K562 (cell line): ENCODE measurements at regions not wholly inside any gene's neighbourhood (a gene's known extent, or its start where the extent isn't known, plus 50 kb on each side); places are given as distances from the start of the nearest gene placed in this dataset.

ENCODE experiments used
- ATAC-seq: fragments of 200-7000 bp; cut with Tn5 transposase; 3 replicates; pipeline ENCODE4 v1.9.1; 2020; ENCODE audit warnings: moderate library complexity
- BruUV-seq: library from RNA; stranded (reverse); fragments of 400-500 nt; replicated peaks from 2 replicates; lab custom pipeline; 2021; lab: Mats Ljungman, UMichigan
- CTCF ChIA-PET: fragments of 300-600 bp; formaldehyde crosslinking; extraction: SDS; loops from one replicate; lab custom pipeline; 2021; ENCODE audit warnings: low intra/inter-chr PET ratio; lab: Yijun Ruan, JAX
- POLR2A ChIA-PET: fragments of 300-600, 350-650 bp; sonication (Branson Sonifier 250); formaldehyde crosslinking; extraction: SDS; loops from one replicate; lab custom pipeline; 2021; ENCODE audit warnings: antibody characterized with exemption, inconsistent platforms; lab: Yijun Ruan, JAX
- DNase-seq, 4 experiments: peaks; one replicate each; pipeline versions ENCODE4 v3.0.0 to v3.0.0-alpha.2; 2011 to 2018; ENCODE audit warnings: low spot score in 3 of 4, mixed read lengths in 3 of 4; ENCODE audit errors: extremely low read depth in 1 of 4
- FAIRE-seq: peaks from 2 replicates; lab custom pipeline; 2011; peaks lifted over from hg19 to GRCh38; lab: Jason Lieb, UNC
- H2AFZ ChIP-seq: 2 replicates; pipeline ENCODE4 v1.6.0; 2011; ENCODE audit warnings: low read depth, low read length, control low read depth, inconsistent platforms
- H3K27ac ChIP-seq: fragments of 200-600 bp; 3 replicates; pipeline ENCODE4 v1.8.0; 2011; ENCODE audit warnings: low read depth, mild to moderate bottlenecking, control low read depth, inconsistent platforms, low read length, moderate library complexity, mixed read lengths; ENCODE audit errors: extremely low read depth
- H3K27me3 ChIP-seq, 2 experiments: fragments of 300-600 bp in 1 of 2; 2 replicates in 1 of 2; 3 replicates in 1 of 2; pipeline versions ENCODE4 v1.6.0 to v1.8.0; 2011; ENCODE audit warnings: inconsistent platforms in 2 of 2, low read length in 2 of 2, mild to moderate bottlenecking in 1 of 2, mixed read lengths in 1 of 2, moderate library complexity in 1 of 2; ENCODE audit not compliant: control insufficient read depth in 2 of 2, insufficient read depth in 2 of 2
- H3K36me3 ChIP-seq: fragments of 300-600 bp; 3 replicates; pipeline ENCODE4 v1.8.0; 2011; ENCODE audit warnings: mild to moderate bottlenecking, low read length, inconsistent platforms; ENCODE audit not compliant: control insufficient read depth, insufficient read depth
- H3K4me1 ChIP-seq, 2 experiments: fragments of 200-600 bp in 1 of 2; replicated peaks in 1 of 2; 2 replicates in 1 of 2; 3 replicates in 1 of 2; pipeline versions ENCODE4 v1.5.1 to v1.8.0; 2011; ENCODE audit warnings: inconsistent platforms in 2 of 2, low read length in 2 of 2, mild to moderate bottlenecking in 1 of 2, mixed read lengths in 1 of 2, moderate library complexity in 1 of 2; ENCODE audit not compliant: control insufficient read depth in 2 of 2, insufficient read depth in 2 of 2
- H3K4me2 ChIP-seq: 2 replicates; pipeline ENCODE4 v1.6.1; 2011; ENCODE audit warnings: low read length, control low read depth, inconsistent platforms, mixed read lengths; ENCODE audit not compliant: insufficient read depth
- H3K4me3 ChIP-seq: fragments of 200-600 bp; sonication (generic), shearing (Covaris generic); 2 replicates; pipeline ENCODE4 v1.5.1; 2016; ENCODE audit warnings: control low read depth, inconsistent platforms
- H3K79me2 ChIP-seq: fragments of 200-600 bp; 3 replicates; pipeline ENCODE4 v1.8.0; 2011; ENCODE audit warnings: low read length, inconsistent platforms; ENCODE audit not compliant: control insufficient read depth, insufficient read depth
- H3K9ac ChIP-seq, 2 experiments: 2 replicates each; pipeline versions ENCODE4 v1.6.0 to v1.6.1; 2011; ENCODE audit warnings: low read depth in 2 of 2, low read length in 2 of 2, control low read depth in 1 of 2, inconsistent platforms in 1 of 2, mild to moderate bottlenecking in 1 of 2, mixed read lengths in 1 of 2; ENCODE audit not compliant: insufficient read depth in 1 of 2
- H3K9me1 ChIP-seq: one replicate; pipeline ENCODE4 v1.6.0; 2011; ENCODE audit warnings: inconsistent platforms, mild to moderate bottlenecking, low read length, moderate library complexity; ENCODE audit not compliant: control insufficient read depth, insufficient read depth
- H3K9me3 ChIP-seq: replicated peaks from 2 replicates; pipeline ENCODE4 v1.5.1; 2011; ENCODE audit warnings: low read depth, low read length, inconsistent platforms; ENCODE audit not compliant: control insufficient read depth, insufficient read depth
- H4K20me1 ChIP-seq: replicated peaks from 2 replicates; pipeline ENCODE4 v1.6.1; 2011; ENCODE audit warnings: low read length, inconsistent platforms, mixed read lengths; ENCODE audit not compliant: control insufficient read depth, insufficient read depth
- CAMTA2 ChIP-seq: fragments of 250-450 bp; sonication (Bioruptor Pico); conservative IDR thresholded peaks from 2 replicates; pipeline ENCODE4 v1.5.1; 2022
- CREB5 ChIP-seq: fragments of 250-450 bp; sonication (Bioruptor Pico); IDR thresholded peaks from 2 replicates; pipeline ENCODE4 v1.5.0; 2020; ENCODE audit warnings: mild to moderate bottlenecking
- HIVEP1 ChIP-seq: fragments of 250-450 bp; sonication (Bioruptor Pico); IDR thresholded peaks from 2 replicates; pipeline ENCODE4 v1.4.0; 2020; ENCODE audit warnings: mild to moderate bottlenecking
- MAX ChIP-seq: sonication (generic); formaldehyde crosslinking; IDR thresholded peaks from 2 replicates; pipeline ENCODE4 v1.9.0; 2022; ENCODE audit warnings: mild to moderate bottlenecking, missing genetic modification reagents
- MCM3 ChIP-seq: fragments of 450-650 bp; IDR thresholded peaks from 2 replicates; pipeline ENCODE4 v1.6.1; 2016
- NCOA2 ChIP-seq, 2 experiments: fragments of 450-650 bp; IDR thresholded peaks; 2 replicates each; pipeline ENCODE4 v1.6.1; 2018; ENCODE audit warnings: mild to moderate bottlenecking in 2 of 2, moderate library complexity in 1 of 2; ENCODE audit not compliant: partially characterized antibody in 2 of 2
- STAT6 ChIP-seq: sonication (generic); formaldehyde crosslinking; IDR thresholded peaks from 2 replicates; pipeline ENCODE4 v1.8.1; 2023; ENCODE audit warnings: mild to moderate bottlenecking, missing genetic modification reagents
- U2AF2 ChIP-seq: fragments of 200-400 bp; formaldehyde crosslinking; optimal IDR thresholded peaks from 2 replicates; pipeline ENCODE3; 2017; ENCODE audit warnings: low read depth, mild to moderate bottlenecking, low read length
- YY1 ChIP-seq, 3 experiments: IDR thresholded peaks; 2 replicates each; pipeline ENCODE4 v1.6.1; 2011; ENCODE audit warnings: low read length in 2 of 3, mild to moderate bottlenecking in 2 of 3, moderate library complexity in 2 of 3, borderline replicate concordance in 1 of 3, control low read depth in 1 of 3, low read depth in 1 of 3; ENCODE audit not compliant: insufficient read depth in 3 of 3, insufficient replicate concordance in 2 of 3, control insufficient read depth in 1 of 3, insufficient read length in 1 of 3; ENCODE audit errors: extremely low read depth in 1 of 3
- ZNF3 ChIP-seq: fragments of 250-450 bp; sonication (Bioruptor Pico); IDR thresholded peaks from 2 replicates; pipeline ENCODE4 v1.5.0; 2021; ENCODE audit warnings: mild to moderate bottlenecking, moderate library complexity
- ZNF586 ChIP-seq: fragments of 450-650 bp; formaldehyde crosslinking; conservative IDR thresholded peaks from 2 replicates; pipeline ENCODE4 v1.4.0; 2020; ENCODE audit warnings: mild to moderate bottlenecking, moderate library complexity
- WGBS: fragments of 100-300 bp; shearing (Covaris generic); methylation state at CpG from one replicate; pipeline ENCODE4 v1.1.6; 2016; ENCODE audit warnings: low coverage, mixed read lengths; ENCODE audit not compliant: insufficient coverage; ENCODE audit errors: missing lambda C conversion rate; 5-methylcytosine and 5-hydroxymethylcytosine counted together
- in situ Hi-C: fragments of 300-500 bp; cut with MboI; formaldehyde crosslinking; loops from 4 replicates; pipeline ENCODE4 v1.15.0; 2018; ENCODE audit warnings: inconsistent platforms, mixed read lengths
- intact Hi-C: fragments of 100-400 bp; cut with micrococcal nuclease; formaldehyde crosslinking; loops from 2 replicates; pipeline ENCODE4 v1.14.2; 2022

- BruUV-seq: no TSS peak
- in situ Hi-C loops: no loop called here
- Histone ChIP-seq H3K9me1 (no peaks in the 10 kb centered on the region), H3K4me2 (no peak overlapping the region), H3K4me1 (no peaks in the 10 kb centered on the region), H2AFZ (no peak overlapping the region), H3K27me3 (no peaks in the 10 kb centered on the region), H3K27ac (no peak overlapping the region), H3K9ac (no peak overlapping the region), H4K20me1 (no peaks in the 10 kb centered on the region), H3K4me3 (no peak overlapping the region), H3K79me2 (no peaks in the 10 kb centered on the region), H3K9me3 (no peaks in the 10 kb centered on the region), H3K36me3 (no peaks in the 10 kb centered on the region)
- no peak for DNase-seq
- intact Hi-C loops: no loop called here
- no peak for FAIRE-seq
- ChIA-PET CTCF (no interaction called here), POLR2A (no interaction called here)
- TF ChIP-seq STAT6 (CRISPR knock-in tag) (no peak), NCOA2 (IDR thresholded peaks at IDR 0.05; ENCODE audit: partially characterized antibody in 2 of 2) (no peak), CREB5 (CRISPR knock-in tag) (no peak), MAX (CRISPR knock-in tag) (no peak), ZNF586 (CRISPR knock-in tag) (no peak), U2AF2 (no peak), MCM3 (no peak), CAMTA2 (CRISPR knock-in tag) (no peak), ZNF3 (CRISPR knock-in tag) (no peak), HIVEP1 (no peak), YY1 (IDR thresholded peaks at IDR 0.05; ENCODE audit: borderline replicate concordance in 1 of 3, control insufficient read depth in 1 of 3, extremely low read depth in 1 of 3, insufficient read depth in 3 of 3, insufficient read length in 1 of 3, insufficient replicate concordance in 2 of 3, low read depth in 1 of 3, low read length in 2 of 3) (no peak)
- no peak for ATAC-seq
- WGBS: 0% methylated on average over 2 of the region's 2 CpGs
Observed at GRCh38 chr13:64283926-64284325, 2868.3 kb upstream of the PCDH20 start.
